ENCODE measurements at regions not wholly inside any gene's neighbourhood (a gene's known extent, or its start where the extent isn't known, plus 50 kb on each side); places are given as distances from the start of the nearest gene placed in this dataset.
"Not testable (repeated sequence)": the region's sequence is repeated elsewhere in the genome, so short reads cannot be mapped to it uniquely, and the experiment has no call there.

GRCh38 chr15:31660816-31661215 lies 334.2 kb downstream of the KLF13 start:
- H3K4me3 ChIP-seq (ENCODE audit: low read depth, low read length): no peak overlapping the region
- TF ChIP-seq, protein P1, sequence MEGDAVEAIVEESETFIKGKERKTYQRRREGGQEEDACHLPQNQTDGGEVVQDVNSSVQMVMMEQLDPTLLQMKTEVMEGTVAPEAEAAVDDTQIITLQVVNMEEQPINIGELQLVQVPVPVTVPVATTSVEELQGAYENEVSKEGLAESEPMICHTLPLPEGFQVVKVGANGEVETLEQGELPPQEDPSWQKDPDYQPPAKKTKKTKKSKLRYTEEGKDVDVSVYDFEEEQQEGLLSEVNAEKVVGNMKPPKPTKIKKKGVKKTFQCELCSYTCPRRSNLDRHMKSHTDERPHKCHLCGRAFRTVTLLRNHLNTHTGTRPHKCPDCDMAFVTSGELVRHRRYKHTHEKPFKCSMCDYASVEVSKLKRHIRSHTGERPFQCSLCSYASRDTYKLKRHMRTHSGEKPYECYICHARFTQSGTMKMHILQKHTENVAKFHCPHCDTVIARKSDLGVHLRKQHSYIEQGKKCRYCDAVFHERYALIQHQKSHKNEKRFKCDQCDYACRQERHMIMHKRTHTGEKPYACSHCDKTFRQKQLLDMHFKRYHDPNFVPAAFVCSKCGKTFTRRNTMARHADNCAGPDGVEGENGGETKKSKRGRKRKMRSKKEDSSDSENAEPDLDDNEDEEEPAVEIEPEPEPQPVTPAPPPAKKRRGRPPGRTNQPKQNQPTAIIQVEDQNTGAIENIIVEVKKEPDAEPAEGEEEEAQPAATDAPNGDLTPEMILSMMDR (conservative IDR thresholded peaks at IDR 0.05; ENCODE audit: low read depth, low read length): no peak
- DNase-seq (ENCODE audit: low read depth): no peak

GRCh38 chr15:31665732-31666131 lies 339.1 kb downstream of the KLF13 start:
- not testable (repeated sequence) for H3K4me3 ChIP-seq (ENCODE audit: low read depth, low read length); DNase-seq (ENCODE audit: low read depth)

DNA sequence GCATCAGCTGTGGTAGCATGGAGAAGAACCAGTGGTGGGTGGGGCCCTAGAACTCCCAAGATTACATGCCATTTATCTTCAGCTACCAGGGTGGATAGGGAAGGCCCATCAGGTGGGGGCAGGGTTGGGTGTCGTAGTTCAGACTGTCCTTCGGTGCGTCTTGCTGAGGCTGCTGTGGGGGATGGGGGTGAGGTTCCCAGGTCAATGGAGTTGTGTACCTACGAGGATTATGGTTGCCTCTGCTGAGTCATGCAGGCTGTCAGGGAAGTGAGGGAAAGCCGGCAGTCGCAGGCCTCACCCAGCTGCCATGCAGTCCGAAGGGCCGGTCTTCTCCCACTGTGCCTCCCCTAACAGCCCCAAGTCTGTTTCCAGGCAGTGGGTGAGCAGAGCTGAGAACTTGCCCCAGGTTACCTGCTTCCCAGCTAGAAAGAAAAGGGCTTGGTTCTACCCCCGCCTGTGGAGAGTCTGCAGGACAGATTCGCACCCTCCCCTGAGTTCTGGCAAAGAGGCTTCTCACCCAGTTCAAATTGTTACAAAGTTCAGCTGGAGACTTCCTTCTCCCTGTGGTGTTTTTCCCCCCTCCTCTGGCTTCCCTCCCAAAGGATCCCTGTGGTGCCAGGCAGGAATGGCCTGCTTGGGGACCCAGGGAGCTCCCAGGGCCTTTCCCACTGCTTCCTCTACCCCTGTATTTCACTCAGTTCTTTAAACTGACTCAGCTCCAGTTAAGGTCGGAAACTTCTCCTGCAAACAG lies 342.7 kb downstream of the KLF13 start:
- H3K4me3 ChIP-seq (ENCODE audit: low read depth, low read length); DNase-seq (ENCODE audit: low read depth): not testable (repeated sequence)

GRCh38 chr15:31673263-31673662 lies 346.6 kb downstream of the KLF13 start:
- not testable (repeated sequence) for DNase-seq (ENCODE audit: low read depth); H3K4me3 ChIP-seq (ENCODE audit: low read depth, low read length)

DNA sequence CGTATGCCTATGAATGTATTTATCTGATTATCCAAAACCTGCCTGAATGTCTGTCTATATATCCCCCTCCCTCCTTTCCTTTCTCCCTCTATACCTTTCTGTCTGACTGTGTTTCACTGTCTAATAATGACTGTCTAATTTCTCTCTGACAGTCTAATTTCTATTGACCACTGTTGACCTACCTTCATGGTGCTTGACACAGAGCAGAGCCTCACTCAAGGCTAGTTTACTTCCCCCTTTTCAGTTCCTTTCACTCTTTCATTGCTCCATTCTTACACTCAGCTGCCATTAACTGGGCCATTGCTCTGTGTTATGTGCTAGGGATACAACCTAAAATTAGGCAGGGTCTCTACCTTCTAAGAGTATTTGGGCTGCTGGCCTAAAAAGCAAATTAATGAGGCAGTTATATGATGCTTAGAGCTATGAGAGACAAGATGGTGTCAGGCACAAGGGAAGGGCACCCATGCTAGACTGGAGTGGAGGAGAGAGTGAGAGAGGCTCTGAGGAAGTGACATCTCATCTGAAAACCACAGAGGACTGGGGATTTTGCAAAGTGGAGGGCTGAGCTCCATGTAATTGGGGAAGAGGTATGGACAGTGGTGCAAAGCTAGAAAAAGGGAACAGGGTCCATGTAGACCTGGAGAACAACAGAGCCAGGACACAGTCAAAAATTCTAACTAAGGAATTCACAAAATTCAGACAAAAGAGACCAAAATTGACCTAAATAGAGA lies 348.6 kb upstream of the CHRNA7 start:
- H3K4me3 ChIP-seq (ENCODE audit: low read depth, low read length); DNase-seq (ENCODE audit: low read depth): not testable (repeated sequence)

- not testable (repeated sequence) for H3K4me3 ChIP-seq (ENCODE audit: low read depth, low read length); DNase-seq (ENCODE audit: low read depth)
Observed at GRCh38 chr15:31687088-31687487, 343.2 kb upstream of the CHRNA7 start.

DNA sequence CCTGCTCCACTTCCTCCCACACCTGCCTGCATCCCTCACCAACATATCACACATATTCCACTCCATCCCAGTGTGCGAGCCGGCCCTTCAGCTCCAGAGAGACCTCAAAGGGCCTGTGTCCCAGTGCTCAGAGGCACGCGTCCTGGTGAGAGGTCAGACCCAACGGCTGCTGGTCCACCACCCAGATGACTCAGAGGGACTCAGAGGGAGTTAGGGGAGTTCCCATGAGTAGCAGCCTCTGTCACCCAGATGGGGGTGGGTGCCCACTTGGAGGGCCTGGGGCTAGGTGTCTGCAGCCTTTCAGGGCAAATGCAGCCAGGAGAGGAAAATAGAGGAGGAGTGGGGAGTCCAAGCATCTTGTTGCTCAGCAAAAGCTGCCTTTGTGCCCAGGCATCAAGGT lies 333.8 kb upstream of the CHRNA7 start:
- DNase-seq (ENCODE audit: low read depth); H3K4me3 ChIP-seq (ENCODE audit: low read depth, low read length): not testable (repeated sequence)

DNA sequence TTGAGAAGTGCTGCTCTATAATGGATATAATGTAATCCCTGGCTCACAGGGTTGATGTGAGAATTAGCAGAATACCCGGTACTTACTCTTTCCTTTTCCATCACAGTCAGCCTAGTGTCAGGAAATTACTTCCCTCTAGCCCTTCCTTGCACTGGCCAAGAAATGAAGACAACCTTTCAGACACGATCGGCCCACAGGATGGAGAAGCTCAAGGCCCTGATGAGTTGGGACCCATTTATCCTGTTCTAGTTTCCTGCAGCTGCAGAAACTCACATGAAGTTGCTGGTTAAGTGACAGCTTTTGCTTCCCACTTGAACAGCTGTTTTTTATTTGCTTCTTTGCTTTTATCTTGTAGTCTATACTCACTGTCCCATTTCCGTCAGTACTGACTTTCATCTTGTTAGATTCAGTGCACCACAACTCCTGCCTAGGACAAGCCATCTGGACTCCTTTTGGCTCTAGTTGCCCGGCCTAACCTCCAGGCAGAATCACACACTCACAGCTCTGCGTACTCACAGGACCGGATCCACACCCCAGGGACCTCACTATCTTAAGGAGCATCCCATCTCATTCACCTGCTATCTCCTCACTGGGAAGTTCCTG lies 325.1 kb upstream of the CHRNA7 start:
- not testable (repeated sequence) for DNase-seq (ENCODE audit: low read depth); H3K4me3 ChIP-seq (ENCODE audit: low read depth, low read length)

- H3K4me3 ChIP-seq (ENCODE audit: low read depth, low read length); DNase-seq (ENCODE audit: low read depth): not testable (repeated sequence)
Observed at GRCh38 chr15:31707944-31708702, 322.2 kb upstream of the CHRNA7 start.

- DNase-seq (ENCODE audit: low read depth); H3K4me3 ChIP-seq (ENCODE audit: low read depth, low read length): not testable (repeated sequence)
Observed at GRCh38 chr15:31708703-31709327, 321.5 kb upstream of the CHRNA7 start.

DNA sequence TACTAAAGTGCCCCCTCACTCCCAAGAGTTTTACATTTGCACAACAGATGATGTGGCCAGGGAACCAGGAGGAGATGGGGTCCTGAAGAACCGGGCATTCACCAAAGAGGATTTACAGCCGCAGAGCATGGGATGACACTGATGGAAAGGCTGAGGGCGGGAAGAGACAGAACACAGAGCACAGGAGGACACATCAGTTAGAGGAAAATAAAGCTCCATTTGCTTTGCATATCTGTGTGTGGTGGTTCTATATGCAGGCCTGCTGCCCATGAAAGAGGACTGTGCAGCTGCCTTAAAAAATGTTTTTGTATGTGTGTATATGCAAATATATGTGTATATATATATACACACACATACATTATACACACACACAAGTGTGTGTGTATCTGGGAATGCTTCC lies 320.8 kb upstream of the CHRNA7 start:
- not testable (repeated sequence) for DNase-seq (ENCODE audit: low read depth); H3K4me3 ChIP-seq (ENCODE audit: low read depth, low read length)

- not testable (repeated sequence) for DNase-seq (ENCODE audit: low read depth); H3K4me3 ChIP-seq (ENCODE audit: low read depth, low read length)
Observed at GRCh38 chr15:31710806-31711205, 319.5 kb upstream of the CHRNA7 start.

- not testable (repeated sequence) for DNase-seq (ENCODE audit: low read depth); H3K4me3 ChIP-seq (ENCODE audit: low read depth, low read length)
Observed at GRCh38 chr15:31715208-31715607, 315.1 kb upstream of the CHRNA7 start.

DNA sequence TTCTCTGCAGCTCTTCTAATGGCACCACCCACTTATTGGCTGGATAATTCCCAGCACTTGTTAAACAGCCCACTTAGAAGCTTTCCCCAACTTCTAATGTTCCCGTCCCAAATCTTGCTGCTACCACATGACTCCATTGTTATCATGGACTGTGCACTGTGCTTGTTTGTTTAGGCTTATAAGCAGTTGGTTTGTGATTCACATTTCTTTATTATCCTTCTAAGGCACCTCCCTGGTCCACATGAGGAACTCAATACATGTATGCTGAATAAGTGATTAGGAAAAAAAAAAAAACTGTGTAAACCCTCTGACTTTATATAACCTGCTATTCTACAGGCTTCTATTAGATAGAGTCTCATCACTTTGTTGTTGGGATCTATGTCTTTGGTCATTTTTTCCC lies 311.7 kb upstream of the CHRNA7 start:
- not testable (repeated sequence) for DNase-seq (ENCODE audit: low read depth); H3K4me3 ChIP-seq (ENCODE audit: low read depth, low read length)

- not testable (repeated sequence) for DNase-seq (ENCODE audit: low read depth)
Observed at GRCh38 chr15:31719396-31720022, 310.8 kb upstream of the CHRNA7 start.

DNA sequence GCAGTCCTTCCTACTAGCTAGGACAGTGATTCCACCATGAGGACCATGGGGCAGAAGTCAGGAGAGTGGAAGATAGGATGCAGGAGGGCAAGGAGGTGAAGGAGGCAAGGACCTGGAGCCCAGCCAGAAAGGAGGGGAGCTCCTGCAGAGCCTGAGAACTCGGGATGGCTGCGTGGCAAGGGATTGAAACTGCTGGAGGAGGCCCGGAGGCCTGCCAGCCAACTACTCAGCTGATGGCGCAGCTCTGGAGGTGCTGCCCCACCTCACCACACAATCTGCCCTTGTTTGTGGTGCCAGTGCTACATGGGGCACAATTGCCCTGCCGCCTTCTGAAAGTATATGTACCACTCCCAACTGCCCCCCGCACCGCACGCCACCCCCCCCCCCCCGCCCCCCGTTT lies 307.3 kb upstream of the CHRNA7 start:
- H3K4me3 ChIP-seq (ENCODE audit: low read depth, low read length); DNase-seq (ENCODE audit: low read depth): not testable (repeated sequence)

More at GRCh38 chr15:31719396-31720022, 310.8 kb upstream of the CHRNA7 start:
- H3K4me3 ChIP-seq (ENCODE audit: low read depth, low read length): not testable (repeated sequence)

- H3K4me3 ChIP-seq (ENCODE audit: low read depth, low read length); DNase-seq (ENCODE audit: low read depth): not testable (repeated sequence)
Observed at GRCh38 chr15:31724903-31725302, 305.4 kb upstream of the CHRNA7 start.
